UCSD-AML1 (cell line): ENCODE measurements at regions not wholly inside any gene's neighbourhood (a gene's known extent, or its start where the extent isn't known, plus 50 kb on each side); places are given as distances from the start of the nearest gene placed in this dataset.
"Not testable (repeated sequence)": the region's sequence is repeated elsewhere in the genome, so short reads cannot be mapped to it uniquely, and the experiment has no call there.

Source experiments
- DNase-seq: peaks from one replicate; lab custom pipeline; 2025; ENCODE audit not compliant: unreplicated experiment; lab: John Stamatoyannopoulos, UW

DNA sequence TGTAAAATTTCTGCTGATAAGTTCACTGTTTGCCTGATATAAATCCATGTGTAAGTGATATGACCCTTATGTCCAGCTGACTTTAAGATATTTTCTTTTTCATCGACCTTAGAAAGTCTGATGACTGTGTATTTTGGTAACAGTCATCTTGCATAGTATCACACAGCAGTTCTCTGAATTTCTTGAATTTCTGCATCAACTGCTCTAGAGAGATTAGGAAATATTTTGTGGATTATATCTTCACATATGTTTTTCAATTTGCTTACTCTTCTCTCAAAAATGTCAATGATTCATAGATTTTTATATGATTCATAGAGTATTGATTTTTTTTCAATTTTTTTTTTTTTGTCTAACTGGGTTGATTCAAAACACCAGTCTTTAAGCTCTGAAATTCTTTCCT lies 945.3 kb downstream of the TRIB2 start:
- no peak for DNase-seq

- no peak for DNase-seq
Observed at GRCh38 chr2:13666582-13667414, 950.1 kb downstream of the TRIB2 start.

DNA sequence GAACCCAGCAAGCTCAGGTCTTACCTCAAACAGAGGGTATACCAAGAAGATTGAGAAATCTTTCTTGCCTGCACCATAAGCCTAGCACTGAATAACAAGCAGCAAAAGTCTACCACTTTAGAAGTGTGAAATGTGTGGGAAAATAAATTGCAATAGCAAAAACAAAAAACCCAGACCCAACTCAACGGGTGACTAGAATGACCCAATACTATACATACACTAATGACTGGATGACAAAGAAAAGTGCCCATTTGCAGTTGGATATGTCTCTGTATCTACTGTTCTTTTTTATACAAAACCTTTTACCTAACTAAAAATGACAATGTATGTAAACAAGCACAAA lies 950.6 kb downstream of the TRIB2 start:
- no peak for DNase-seq

- DNase-seq: no peak
Observed at GRCh38 chr2:13669607-13670006, 952.9 kb downstream of the TRIB2 start.

- not testable (repeated sequence) for DNase-seq
Observed at GRCh38 chr2:13673821-13674220, 957.1 kb downstream of the TRIB2 start.

DNA sequence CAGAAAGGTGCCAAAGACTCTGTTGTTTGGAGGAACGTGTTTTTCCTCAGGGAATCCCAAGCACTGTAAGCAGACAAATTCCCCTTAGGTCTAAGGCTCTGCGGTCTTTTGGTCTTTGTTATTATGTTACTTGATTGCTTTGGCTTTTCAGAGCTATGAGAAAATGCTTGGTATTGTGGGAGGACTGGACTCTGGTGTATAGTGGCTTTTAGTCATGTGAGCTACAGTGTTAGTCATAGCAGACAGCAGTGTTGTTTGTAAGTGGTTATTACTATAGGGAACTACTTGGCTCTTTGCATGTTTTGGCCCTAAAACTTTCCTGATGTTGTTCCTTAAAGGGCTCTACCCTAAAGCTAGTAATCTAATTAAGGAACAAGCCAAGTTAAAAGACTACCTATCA lies 956.2 kb upstream of the LRATD1 start:
- DNase-seq: no peak

- no peak for DNase-seq
Observed at GRCh38 chr2:13681936-13682335, 950.6 kb upstream of the LRATD1 start.

GRCh38 chr2:13682540-13683272 lies 949.8 kb upstream of the LRATD1 start:
- DNase-seq: peak; percentile 6

DNA sequence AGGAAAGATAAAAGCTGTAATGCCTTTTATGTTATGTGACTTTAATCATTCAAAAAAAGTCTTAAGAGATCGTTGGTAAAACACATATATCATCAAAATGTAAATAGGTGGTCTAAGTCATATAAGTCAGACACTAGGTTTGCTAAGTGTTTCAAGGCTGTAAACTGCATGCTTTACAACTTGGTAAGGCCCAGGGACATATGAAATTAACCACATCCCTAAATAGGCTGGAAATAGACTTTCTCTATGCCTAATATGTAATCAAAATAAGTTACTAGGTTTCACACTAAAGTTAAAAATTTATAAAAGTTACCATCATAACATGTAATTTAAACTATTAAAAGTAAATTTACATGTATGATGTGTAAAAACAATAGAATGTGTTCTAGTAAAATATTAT lies 946.3 kb upstream of the LRATD1 start:
- DNase-seq: no peak

- no peak for DNase-seq
Observed at GRCh38 chr2:13694673-13695072, 937.8 kb upstream of the LRATD1 start.

DNA sequence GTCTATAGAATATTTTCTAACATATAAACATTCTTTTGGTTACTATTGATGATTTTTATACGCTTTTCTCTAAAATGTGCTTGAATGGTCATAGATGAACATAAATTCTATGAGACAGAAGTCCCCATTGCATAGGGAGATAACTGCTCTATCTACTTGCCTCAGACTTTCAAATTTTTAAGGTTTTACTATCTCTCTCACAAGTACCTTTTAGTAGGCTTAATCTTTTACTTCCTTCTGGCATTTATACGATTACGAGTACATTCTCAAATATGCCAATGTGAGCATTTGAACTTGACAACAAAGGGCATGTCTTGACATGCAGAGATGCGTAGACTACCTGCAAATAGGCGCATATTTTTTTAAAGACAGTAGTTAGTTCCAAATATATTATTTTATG lies 935.9 kb upstream of the LRATD1 start:
- DNase-seq: no peak

- no peak for DNase-seq
Observed at GRCh38 chr2:13698847-13699246, 933.7 kb upstream of the LRATD1 start.

GRCh38 chr2:13699939-13700338 lies 932.6 kb upstream of the LRATD1 start:
- not testable (repeated sequence) for DNase-seq

- DNase-seq: no peak
Observed at GRCh38 chr2:13711154-13711553, 921.4 kb upstream of the LRATD1 start.

DNA sequence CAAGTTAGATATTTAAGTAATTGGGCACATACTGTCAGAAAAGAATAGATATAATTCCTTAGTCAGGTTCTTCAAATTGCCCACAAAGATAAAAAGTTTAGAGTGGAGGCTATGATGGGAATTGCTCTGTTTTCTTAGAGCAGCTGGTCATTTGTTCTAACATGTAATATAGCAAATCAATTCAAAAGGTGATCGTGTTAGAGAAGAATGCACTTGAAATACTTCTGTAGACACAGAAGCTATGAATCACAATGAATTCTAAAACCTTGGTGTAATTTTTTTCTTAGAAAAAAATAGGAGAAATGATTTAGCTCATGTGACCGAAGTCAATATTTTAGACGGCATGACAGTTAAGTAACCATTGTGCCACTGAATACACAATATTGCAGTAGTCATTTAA lies 918.1 kb upstream of the LRATD1 start:
- no peak for DNase-seq

DNA sequence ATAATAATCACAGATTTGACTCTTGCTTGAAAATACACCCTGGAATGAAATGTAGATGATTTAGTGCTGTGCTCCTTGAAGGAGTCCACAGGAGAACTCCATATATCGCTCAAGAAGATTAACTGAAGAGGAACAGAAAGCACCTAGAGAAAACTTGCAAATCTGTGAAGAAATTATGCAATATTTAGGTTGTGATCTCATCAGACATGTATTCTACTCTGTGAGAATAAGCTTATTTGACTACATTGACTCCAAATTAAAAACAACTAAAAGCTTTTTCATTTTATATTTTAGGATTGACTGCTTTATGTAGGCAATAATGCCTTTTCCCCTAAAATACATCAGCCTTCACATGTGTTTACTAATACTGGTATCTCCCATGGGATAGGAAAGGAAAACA lies 906.6 kb upstream of the LRATD1 start:
- DNase-seq: no peak

- no peak for DNase-seq
Observed at GRCh38 chr2:13745330-13745729, 887.2 kb upstream of the LRATD1 start.

DNA sequence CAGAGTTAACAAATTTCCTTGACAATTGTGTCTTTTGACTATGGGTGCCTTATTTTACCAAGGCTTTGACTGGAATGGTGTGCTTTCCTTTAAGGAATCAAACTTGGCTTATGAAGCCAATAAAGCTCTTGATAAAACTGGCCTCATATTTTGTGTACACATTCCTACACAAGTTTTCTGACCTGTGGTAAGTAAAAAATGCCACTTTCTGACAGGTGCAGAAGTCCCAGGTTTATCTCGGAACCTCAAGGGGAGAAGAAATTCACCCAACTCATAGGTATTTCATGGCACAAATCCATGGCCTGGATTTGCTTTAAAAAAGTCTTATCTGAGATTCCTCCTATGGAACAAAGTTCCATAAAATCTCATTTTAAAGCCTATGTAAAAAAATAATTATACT lies 880.6 kb upstream of the LRATD1 start:
- DNase-seq: no peak

GRCh38 chr2:13758412-13758811 lies 874.1 kb upstream of the LRATD1 start:
- DNase-seq: no peak

- DNase-seq: no peak
Observed at GRCh38 chr2:13768274-13768673, 864.2 kb upstream of the LRATD1 start.

GRCh38 chr2:13770279-13770678 lies 862.2 kb upstream of the LRATD1 start:
- no peak for DNase-seq

DNA sequence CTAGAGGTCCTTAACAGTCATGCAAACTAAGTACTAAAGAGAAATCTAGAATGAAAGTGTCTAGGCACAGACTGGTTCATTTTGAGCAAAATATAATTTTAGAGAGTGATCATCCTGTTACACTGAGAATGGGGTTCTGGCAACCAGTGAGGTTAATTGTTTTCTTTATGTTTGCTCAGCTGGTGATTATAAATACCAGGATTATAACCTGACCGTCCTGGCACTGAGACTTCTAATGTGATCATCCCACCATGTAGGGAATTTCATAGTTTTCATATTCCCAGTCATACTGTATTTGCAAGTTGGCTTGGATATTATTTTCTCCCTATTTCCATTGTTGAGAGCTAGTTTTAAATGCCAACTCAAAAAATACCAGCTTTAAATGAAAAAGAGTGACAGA lies 852.5 kb upstream of the LRATD1 start:
- no peak for DNase-seq
